Ovary (tissue), 7 donors: ENCODE measurements at regions not wholly inside any gene's neighbourhood (a gene's known extent, or its start where the extent isn't known, plus 50 kb on each side); places are given as distances from the start of the nearest gene placed in this dataset.

Experiments
- DNase-seq, 5 donors: peaks; one replicate each; pipeline ENCODE4 v3.0.0-alpha.2; 2019 to 2020
- H3K27ac ChIP-seq, 2 donors: fragments of 200-600 bp; one replicate each; pipeline versions ENCODE4 v1.5.1 to v1.8.0; 2019 to 2022
- H3K27me3 ChIP-seq: fragments of 200-600 bp; one replicate; pipeline ENCODE4 v1.8.0; 2022
- H3K36me3 ChIP-seq: fragments of 200-600 bp; sonication (generic); one replicate; pipeline ENCODE4 v1.5.1; 2019
- H3K4me1 ChIP-seq: one replicate; pipeline ENCODE4 v1.8.1; 2013; ENCODE audit warnings: mild to moderate bottlenecking, moderate library complexity; ENCODE audit not compliant: insufficient read depth
- H3K4me3 ChIP-seq: fragments of 200-600 bp; sonication (generic); one replicate; pipeline ENCODE4 v1.5.1; 2017
- H3K9me3 ChIP-seq, 2 donors: fragments of 200-600 bp in 1 of 2; sonication (generic) in 1 of 2; one replicate each; pipeline versions ENCODE4 v1.5.1 to v1.8.1; 2013 to 2019; ENCODE audit warnings: mild to moderate bottlenecking in 1 of 2, moderate library complexity in 1 of 2
- EP300 ChIP-seq: sonication (generic); formaldehyde crosslinking; IDR thresholded peaks from one replicate; pipeline ENCODE4 v1.6.1; 2017; ENCODE audit warnings: antibody characterized with exemption
- POLR2A ChIP-seq: fragments of 450-650 bp; IDR thresholded peaks from one replicate; pipeline ENCODE4 v1.6.1; 2017; ENCODE audit warnings: antibody characterized with exemption, mild to moderate bottlenecking, moderate library complexity
- WGBS, 3 donors: extraction: QIAGEN DNeasy Blood & Tissue Kit in 1 of 3; methylation state at CpG; one replicate each; pipeline versions ENCODE4 v1.1.5 to v1.1.7; 2013 to 2017; 5-methylcytosine and 5-hydroxymethylcytosine counted together
- intact Hi-C, 4 donors: fragments of 100-400 bp; cut with DNase I; formaldehyde crosslinking; loops; one replicate each; pipeline versions ENCODE4 v1.11.0 to v1.15.1; 2022 to 2023
- TF ChIP-seq, protein P1 (sequence below), 3 donors: fragments of 450-650 bp in 2 of 3; fragments of 200-600 bp in 1 of 3; IDR thresholded peaks; one replicate each; pipeline versions ENCODE4 v1.5.1 to v1.8.0; 2016 to 2022; ENCODE audit warnings: antibody characterized with exemption in 3 of 3, mild to moderate bottlenecking in 1 of 3
- donor health status: DM: no; HTN: no; CAD: no; lungs with moderate emphysema.
- donor health status: DM: no; HTN: no; CAD: no.
- donor health status: Bipolar disorder and iron deficiency.
- donor health status: DM: no; HTN: no; CAD: no.
- donor health status: DM: yes; HTN: yes; CAD: no.

GRCh38 chr7:128188396-128189230 is 52.5 kb upstream of the LEP start:
- WGBS, 3 donors = 73 to 74% (median 74%) methylated on average over 16 of the region's 16 CpGs
- no peak overlapping the region for H3K4me3 ChIP-seq
- H3K4me1 ChIP-seq = no peaks in the 10 kb centered on the region
- H3K36me3 ChIP-seq = no peaks in the 10 kb centered on the region
- H3K9me3 ChIP-seq = no peaks in the 10 kb centered on the region
- intact Hi-C loops = no loop called here
- no peak overlapping the region for H3K27ac ChIP-seq
- TF ChIP-seq POLR2A = no peak
- TF ChIP-seq, protein P1, sequence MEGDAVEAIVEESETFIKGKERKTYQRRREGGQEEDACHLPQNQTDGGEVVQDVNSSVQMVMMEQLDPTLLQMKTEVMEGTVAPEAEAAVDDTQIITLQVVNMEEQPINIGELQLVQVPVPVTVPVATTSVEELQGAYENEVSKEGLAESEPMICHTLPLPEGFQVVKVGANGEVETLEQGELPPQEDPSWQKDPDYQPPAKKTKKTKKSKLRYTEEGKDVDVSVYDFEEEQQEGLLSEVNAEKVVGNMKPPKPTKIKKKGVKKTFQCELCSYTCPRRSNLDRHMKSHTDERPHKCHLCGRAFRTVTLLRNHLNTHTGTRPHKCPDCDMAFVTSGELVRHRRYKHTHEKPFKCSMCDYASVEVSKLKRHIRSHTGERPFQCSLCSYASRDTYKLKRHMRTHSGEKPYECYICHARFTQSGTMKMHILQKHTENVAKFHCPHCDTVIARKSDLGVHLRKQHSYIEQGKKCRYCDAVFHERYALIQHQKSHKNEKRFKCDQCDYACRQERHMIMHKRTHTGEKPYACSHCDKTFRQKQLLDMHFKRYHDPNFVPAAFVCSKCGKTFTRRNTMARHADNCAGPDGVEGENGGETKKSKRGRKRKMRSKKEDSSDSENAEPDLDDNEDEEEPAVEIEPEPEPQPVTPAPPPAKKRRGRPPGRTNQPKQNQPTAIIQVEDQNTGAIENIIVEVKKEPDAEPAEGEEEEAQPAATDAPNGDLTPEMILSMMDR (IDR thresholded peaks at IDR 0.05) = no peak
- TF ChIP-seq EP300 = no peak
- DNase-seq = no peak
- H3K27me3 ChIP-seq = no peaks in the 10 kb centered on the region

DNA sequence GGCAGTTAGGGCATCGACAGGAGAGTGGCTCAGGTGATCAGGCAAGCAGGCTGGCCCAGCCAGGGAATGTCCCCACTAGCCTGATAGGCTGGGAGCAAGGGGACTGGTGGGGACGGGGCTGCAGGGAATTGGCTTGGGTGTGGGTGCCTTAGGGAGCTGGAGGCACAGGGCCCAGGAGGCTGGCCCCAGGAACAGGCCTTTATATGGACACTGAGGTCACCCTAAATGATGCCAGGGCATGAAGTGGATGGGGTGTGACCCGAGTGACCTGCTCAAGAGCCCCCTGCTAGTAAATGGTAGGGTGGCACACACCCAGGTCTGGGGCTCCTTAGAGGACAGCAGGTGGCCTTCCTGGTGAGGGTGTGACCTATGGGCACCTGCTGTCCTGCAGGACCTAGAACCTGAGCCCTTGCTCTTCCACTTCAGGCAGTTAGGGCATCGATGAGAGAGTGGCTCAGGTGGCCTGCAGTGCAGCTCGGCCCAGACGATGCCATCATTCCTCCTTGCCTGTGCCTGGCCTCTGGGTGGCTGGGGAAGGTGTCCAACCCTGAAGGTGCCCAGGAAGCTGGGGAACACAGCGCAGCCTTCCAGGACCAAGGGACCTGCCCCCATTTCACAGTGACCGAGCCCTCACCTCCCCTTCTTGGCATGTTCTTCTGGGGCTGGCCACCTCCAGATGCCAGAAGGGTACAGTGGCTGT is 51.7 kb upstream of the LEP start:
- no peak for TF ChIP-seq POLR2A
- TF ChIP-seq, protein P1 (IDR thresholded peaks at IDR 0.05) = no peak
- no peak for TF ChIP-seq EP300
- WGBS, 3 donors = 77 to 88% (median 84%) methylated on average over 8 of the region's 8 CpGs
- H3K27ac ChIP-seq = no peak overlapping the region
- H3K4me1 ChIP-seq = no peaks in the 10 kb centered on the region
- no peaks in the 10 kb centered on the region for H3K9me3 ChIP-seq
- no peak for DNase-seq
- intact Hi-C loops = no loop called here
- no peak overlapping the region for H3K4me3 ChIP-seq
- no peaks in the 10 kb centered on the region for H3K36me3 ChIP-seq
- no peaks in the 10 kb centered on the region for H3K27me3 ChIP-seq

GRCh38 chr7:128190051-128190647 is 50.9 kb upstream of the LEP start:
- WGBS, 3 donors = 45 to 63% (median 51%) methylated on average over 7 of the region's 7 CpGs
- H3K27me3 ChIP-seq = no peaks in the 10 kb centered on the region
- TF ChIP-seq, protein P1 (IDR thresholded peaks at IDR 0.05) = no peak
- TF ChIP-seq EP300 = no peak
- no peak for TF ChIP-seq POLR2A
- H3K4me1 ChIP-seq = no peaks in the 10 kb centered on the region
- H3K4me3 ChIP-seq = no peak overlapping the region
- intact Hi-C loops = no loop called here
- no peaks in the 10 kb centered on the region for H3K9me3 ChIP-seq
- DNase-seq = no peak
- no peak overlapping the region for H3K27ac ChIP-seq
- H3K36me3 ChIP-seq = no peaks in the 10 kb centered on the region

GRCh38 chr7:128191136-128191844 is 49.8 kb upstream of the LEP start:
- TF ChIP-seq, protein P1 (IDR thresholded peaks at IDR 0.05) = no peak
- TF ChIP-seq POLR2A (no peak), EP300 (no peak)
- WGBS, 3 donors = 71 to 86% (median 71%) methylated on average over 7 of the region's 7 CpGs
- DNase-seq = no peak
- Histone ChIP-seq H3K36me3 (no peaks in the 10 kb centered on the region), H3K9me3 (no peaks in the 10 kb centered on the region), H3K4me3 (no peak overlapping the region), H3K27ac (no peak overlapping the region), H3K4me1 (no peaks in the 10 kb centered on the region), H3K27me3 (no peaks in the 10 kb centered on the region)
- intact Hi-C loops = no loop called here
